ENCODE measurements at regions not wholly inside any gene's neighbourhood (a gene's known extent, or its start where the extent isn't known, plus 50 kb on each side); places are given as distances from the start of the nearest gene placed in this dataset.
"Not testable (repeated sequence)": the region's sequence is repeated elsewhere in the genome, so short reads cannot be mapped to it uniquely, and the experiment has no call there.

DNA sequence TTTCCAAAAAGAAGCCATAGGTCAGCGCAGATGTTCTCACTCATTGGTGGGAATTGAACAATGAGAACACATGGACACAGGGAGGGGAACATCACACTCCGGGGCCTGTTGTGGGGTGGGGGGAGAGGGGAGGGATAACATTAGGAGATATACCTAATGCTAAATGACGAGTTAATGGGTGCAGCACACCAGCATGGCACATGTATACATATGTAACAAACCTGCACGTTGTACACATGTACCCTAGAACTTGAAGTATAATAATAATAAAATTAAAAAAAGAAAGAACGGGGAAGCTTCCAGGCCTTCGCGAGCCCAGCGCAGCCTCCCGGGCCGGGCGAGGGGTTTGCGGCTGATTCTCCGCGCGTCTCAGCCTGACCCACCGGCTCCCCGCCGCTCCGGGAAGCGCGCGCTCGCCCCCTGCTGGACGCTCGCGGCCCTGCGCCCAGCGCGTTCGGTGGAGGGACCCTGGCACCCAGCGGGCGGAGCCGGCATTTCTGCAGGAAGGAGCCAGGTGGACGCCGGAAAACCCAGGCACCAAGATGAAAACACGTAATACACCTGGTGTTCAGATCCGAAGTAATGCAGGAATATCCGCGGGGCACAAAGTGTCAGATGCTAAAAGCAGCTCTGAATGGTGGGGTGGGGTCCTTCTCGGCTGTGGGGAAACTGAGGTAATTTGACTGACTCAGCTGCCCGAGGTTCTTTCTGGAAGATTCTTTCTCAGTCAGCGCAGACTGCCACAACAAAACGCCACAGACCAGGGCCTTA is 67.1 kb upstream of the PPP1R26 start:
- H3F3A ChIP-seq (ENCODE audit: low read depth); H3K4me1 ChIP-seq (ENCODE audit: insufficient read depth, low read length, poor library complexity, severe bottlenecking); H3K79me2 ChIP-seq (ENCODE audit: insufficient read depth, low read length); H2AFZ ChIP-seq (ENCODE audit: low read length); H3K9me2 ChIP-seq (replicated peaks; ENCODE audit: low read depth, low read length); H3K9ac ChIP-seq (ENCODE audit: low read depth, low read length, poor library complexity, severe bottlenecking); H3K27me3 ChIP-seq (ENCODE audit: insufficient read depth, low read length, poor library complexity, severe bottlenecking); H3K4me3 ChIP-seq (ENCODE audit: low read length, poor library complexity, severe bottlenecking); H4K20me1 ChIP-seq (ENCODE audit: insufficient read depth, low read length, poor library complexity, severe bottlenecking); H3K4me2 ChIP-seq (ENCODE audit: low read depth, low read length, poor library complexity, severe bottlenecking); H3K36me3 ChIP-seq (ENCODE audit: insufficient read depth, low read length); H3K9me3 ChIP-seq (ENCODE audit: insufficient read depth, low read depth, low read length): not testable (repeated sequence)
- TF ChIP-seq, protein P1, sequence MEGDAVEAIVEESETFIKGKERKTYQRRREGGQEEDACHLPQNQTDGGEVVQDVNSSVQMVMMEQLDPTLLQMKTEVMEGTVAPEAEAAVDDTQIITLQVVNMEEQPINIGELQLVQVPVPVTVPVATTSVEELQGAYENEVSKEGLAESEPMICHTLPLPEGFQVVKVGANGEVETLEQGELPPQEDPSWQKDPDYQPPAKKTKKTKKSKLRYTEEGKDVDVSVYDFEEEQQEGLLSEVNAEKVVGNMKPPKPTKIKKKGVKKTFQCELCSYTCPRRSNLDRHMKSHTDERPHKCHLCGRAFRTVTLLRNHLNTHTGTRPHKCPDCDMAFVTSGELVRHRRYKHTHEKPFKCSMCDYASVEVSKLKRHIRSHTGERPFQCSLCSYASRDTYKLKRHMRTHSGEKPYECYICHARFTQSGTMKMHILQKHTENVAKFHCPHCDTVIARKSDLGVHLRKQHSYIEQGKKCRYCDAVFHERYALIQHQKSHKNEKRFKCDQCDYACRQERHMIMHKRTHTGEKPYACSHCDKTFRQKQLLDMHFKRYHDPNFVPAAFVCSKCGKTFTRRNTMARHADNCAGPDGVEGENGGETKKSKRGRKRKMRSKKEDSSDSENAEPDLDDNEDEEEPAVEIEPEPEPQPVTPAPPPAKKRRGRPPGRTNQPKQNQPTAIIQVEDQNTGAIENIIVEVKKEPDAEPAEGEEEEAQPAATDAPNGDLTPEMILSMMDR (conservative IDR thresholded peaks at IDR 0.05; ENCODE audit: low read length), result peak; percentile 99

- H3K79me2 ChIP-seq (ENCODE audit: insufficient read depth, low read length), result no peaks in the 10 kb centered on the region
- H3K4me2 ChIP-seq (ENCODE audit: low read depth, low read length, poor library complexity, severe bottlenecking), result no peak overlapping the region
- H4K20me1 ChIP-seq (ENCODE audit: insufficient read depth, low read length, poor library complexity, severe bottlenecking), result no peaks in the 10 kb centered on the region
- no peak overlapping the region for H3K9ac ChIP-seq (ENCODE audit: low read depth, low read length, poor library complexity, severe bottlenecking)
- no peaks in the 10 kb centered on the region for H3K36me3 ChIP-seq (ENCODE audit: insufficient read depth, low read length)
- no peaks in the 10 kb centered on the region for H3K9me3 ChIP-seq (ENCODE audit: insufficient read depth, low read depth, low read length)
- H3K4me1 ChIP-seq (ENCODE audit: insufficient read depth, low read length, poor library complexity, severe bottlenecking), result no peaks in the 10 kb centered on the region
- no peaks in the 10 kb centered on the region for H3K27me3 ChIP-seq (ENCODE audit: insufficient read depth, low read length, poor library complexity, severe bottlenecking)
- TF ChIP-seq EZH2phosphoT487 (IDR thresholded peaks at IDR 0.05; ENCODE audit: borderline replicate concordance), result no peak
- TF ChIP-seq, protein P1 (conservative IDR thresholded peaks at IDR 0.05; ENCODE audit: low read length), result no peak
- H3F3A ChIP-seq (ENCODE audit: low read depth), result no peaks in the 10 kb centered on the region
- H3K9me2 ChIP-seq (replicated peaks; ENCODE audit: low read depth, low read length), result no peaks in the 10 kb centered on the region
- H2AFZ ChIP-seq (ENCODE audit: low read length), result no peak overlapping the region
- H3K4me3 ChIP-seq (ENCODE audit: low read length, poor library complexity, severe bottlenecking), result no peak overlapping the region
Observed at GRCh38 chr9:135413086-135413375, 66.6 kb upstream of the PPP1R26 start.

- Histone ChIP-seq H3K9me2 (replicated peaks; ENCODE audit: low read depth, low read length) (no peaks in the 10 kb centered on the region), H3K4me3 (ENCODE audit: low read length, poor library complexity, severe bottlenecking) (no peak overlapping the region), H3K9ac (ENCODE audit: low read depth, low read length, poor library complexity, severe bottlenecking) (no peak overlapping the region), H3K4me2 (ENCODE audit: low read depth, low read length, poor library complexity, severe bottlenecking) (no peak overlapping the region), H3K4me1 (ENCODE audit: insufficient read depth, low read length, poor library complexity, severe bottlenecking) (no peaks in the 10 kb centered on the region), H2AFZ (ENCODE audit: low read length) (no peak overlapping the region), H3K27me3 (ENCODE audit: insufficient read depth, low read length, poor library complexity, severe bottlenecking) (no peaks in the 10 kb centered on the region), H3K36me3 (ENCODE audit: insufficient read depth, low read length) (no peaks in the 10 kb centered on the region), H4K20me1 (ENCODE audit: insufficient read depth, low read length, poor library complexity, severe bottlenecking) (no peaks in the 10 kb centered on the region), H3K9me3 (ENCODE audit: insufficient read depth, low read depth, low read length) (no peaks in the 10 kb centered on the region), H3K79me2 (ENCODE audit: insufficient read depth, low read length) (no peaks in the 10 kb centered on the region), H3F3A (ENCODE audit: low read depth) (no peaks in the 10 kb centered on the region)
- no peak for TF ChIP-seq EZH2phosphoT487 (IDR thresholded peaks at IDR 0.05; ENCODE audit: borderline replicate concordance)
- TF ChIP-seq, protein P1 (conservative IDR thresholded peaks at IDR 0.05; ENCODE audit: low read length), result no peak
Observed at GRCh38 chr9:135413461-135413860, 66.1 kb upstream of the PPP1R26 start.

Measured in Loucy (cell line).